ENCODE measurements at regions not wholly inside any gene's neighbourhood (a gene's known extent, or its start where the extent isn't known, plus 50 kb on each side); places are given as distances from the start of the nearest gene placed in this dataset.

GRCh38 chr5:96111080-96111756 lies 149.6 kb upstream of the ELL2 start:
- TF ChIP-seq, protein P1, sequence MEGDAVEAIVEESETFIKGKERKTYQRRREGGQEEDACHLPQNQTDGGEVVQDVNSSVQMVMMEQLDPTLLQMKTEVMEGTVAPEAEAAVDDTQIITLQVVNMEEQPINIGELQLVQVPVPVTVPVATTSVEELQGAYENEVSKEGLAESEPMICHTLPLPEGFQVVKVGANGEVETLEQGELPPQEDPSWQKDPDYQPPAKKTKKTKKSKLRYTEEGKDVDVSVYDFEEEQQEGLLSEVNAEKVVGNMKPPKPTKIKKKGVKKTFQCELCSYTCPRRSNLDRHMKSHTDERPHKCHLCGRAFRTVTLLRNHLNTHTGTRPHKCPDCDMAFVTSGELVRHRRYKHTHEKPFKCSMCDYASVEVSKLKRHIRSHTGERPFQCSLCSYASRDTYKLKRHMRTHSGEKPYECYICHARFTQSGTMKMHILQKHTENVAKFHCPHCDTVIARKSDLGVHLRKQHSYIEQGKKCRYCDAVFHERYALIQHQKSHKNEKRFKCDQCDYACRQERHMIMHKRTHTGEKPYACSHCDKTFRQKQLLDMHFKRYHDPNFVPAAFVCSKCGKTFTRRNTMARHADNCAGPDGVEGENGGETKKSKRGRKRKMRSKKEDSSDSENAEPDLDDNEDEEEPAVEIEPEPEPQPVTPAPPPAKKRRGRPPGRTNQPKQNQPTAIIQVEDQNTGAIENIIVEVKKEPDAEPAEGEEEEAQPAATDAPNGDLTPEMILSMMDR (IDR thresholded peaks at IDR 0.05), result no peak
- no peak for TF ChIP-seq POLR2A (IDR thresholded peaks at IDR 0.05)
